SK-N-SH (cell line): ENCODE measurements at regions not wholly inside any gene's neighbourhood (a gene's known extent, or its start where the extent isn't known, plus 50 kb on each side); places are given as distances from the start of the nearest gene placed in this dataset.

Experiments
- CTCF ChIA-PET: fragments of 300-600, 350-600 bp; formaldehyde crosslinking; extraction: SDS; loops from one replicate; lab custom pipeline; 2021; lab: Yijun Ruan, JAX
- POLR2A ChIA-PET: fragments of 350-600 bp; sonication (Branson Sonifier 250); formaldehyde crosslinking; extraction: SDS; loops from one replicate; lab custom pipeline; 2020; ENCODE audit warnings: antibody characterized with exemption, inconsistent platforms; lab: Yijun Ruan, JAX
- DNase-seq: peaks from one replicate; pipeline ENCODE4 v3.0.0; 2012
- H2AFZ ChIP-seq: fragments of 200-600 bp; sonication (generic); 2 replicates; pipeline ENCODE4 v1.8.1; 2016; ENCODE audit warnings: antibody characterized with exemption, mild to moderate bottlenecking, low read depth
- H3F3A ChIP-seq: fragments of 200-600 bp; sonication (generic); replicated peaks from 2 replicates; pipeline ENCODE3; 2016; ENCODE audit warnings: antibody characterized with exemption, mild to moderate bottlenecking; ENCODE audit not compliant: insufficient read depth
- H3K27ac ChIP-seq, 2 experiments: fragments of 200-500 bp in 1 of 2; fragments of 200-600 bp in 1 of 2; sonication (Bioruptor generic) in 1 of 2; sonication (generic), shearing (Covaris generic) in 1 of 2; 2 replicates each; pipeline versions ENCODE4 v1.5.1 to v1.6.1; 2014 to 2016; ENCODE audit warnings: low read depth in 2 of 2, inconsistent platforms in 1 of 2, low read length in 1 of 2, mild to moderate bottlenecking in 1 of 2, mixed read lengths in 1 of 2
- H3K27me3 ChIP-seq: fragments of 200-600 bp; sonication (generic), shearing (Covaris generic); 2 replicates; pipeline ENCODE4 v1.6.1; 2016; ENCODE audit warnings: mixed run types; ENCODE audit not compliant: insufficient read depth
- H3K36me3 ChIP-seq, 2 experiments: fragments of 200-500 bp in 1 of 2; fragments of 200-600 bp in 1 of 2; sonication (Bioruptor generic) in 1 of 2; sonication (generic) in 1 of 2; replicated peaks in 1 of 2; 2 replicates each; pipeline versions ENCODE3 to v1.5.1; 2014 to 2016; ENCODE audit warnings: low read length in 1 of 2, mild to moderate bottlenecking in 1 of 2; ENCODE audit not compliant: insufficient read depth in 2 of 2, control insufficient read depth in 1 of 2
- H3K4me1 ChIP-seq, 2 experiments: fragments of 200-500 bp in 1 of 2; fragments of 200-600 bp in 1 of 2; sonication (Bioruptor generic) in 1 of 2; sonication (generic), shearing (Covaris generic) in 1 of 2; 2 replicates each; pipeline versions ENCODE4 v1.5.1 to v1.6.1; 2014 to 2016; ENCODE audit warnings: low read depth in 1 of 2, low read length in 1 of 2, mixed run types in 1 of 2; ENCODE audit not compliant: insufficient read depth in 2 of 2, control insufficient read depth in 1 of 2
- H3K4me2 ChIP-seq: fragments of 200-600 bp; sonication (generic), shearing (Covaris generic); 2 replicates; pipeline ENCODE4 v1.6.1; 2017; ENCODE audit warnings: mixed run types
- H3K4me3 ChIP-seq, 2 experiments: fragments of 200-500 bp in 1 of 2; fragments of 200-600 bp in 1 of 2; sonication (Bioruptor generic) in 1 of 2; sonication (generic), shearing (Covaris generic) in 1 of 2; 2 replicates each; pipeline versions ENCODE4 v1.5.1 to v1.8.1; 2014 to 2016; ENCODE audit warnings: low read depth in 2 of 2, inconsistent platforms in 1 of 2, low read length in 1 of 2, mild to moderate bottlenecking in 1 of 2, mixed read lengths in 1 of 2, moderate library complexity in 1 of 2
- H3K79me2 ChIP-seq: fragments of 200-600 bp; sonication (generic); 2 replicates; pipeline ENCODE4 v1.8.1; 2017; ENCODE audit warnings: mild to moderate bottlenecking; ENCODE audit not compliant: insufficient read depth
- H3K9ac ChIP-seq: fragments of 200-600 bp; sonication (generic); 2 replicates; pipeline ENCODE4 v1.6.1; 2017; ENCODE audit warnings: mixed run types
- H3K9me2 ChIP-seq: fragments of 200-600 bp; sonication (generic); 2 replicates; pipeline ENCODE4 v1.6.1; 2017; ENCODE audit warnings: mixed run types
- H3K9me3 ChIP-seq: fragments of 200-600 bp; sonication (generic); 2 replicates; pipeline ENCODE4 v1.6.1; 2017; ENCODE audit warnings: mixed run types, mild to moderate bottlenecking, moderate library complexity
- H4K20me1 ChIP-seq: fragments of 200-600 bp; sonication (generic); 2 replicates; pipeline ENCODE4 v1.6.1; 2017; ENCODE audit warnings: mild to moderate bottlenecking, mixed run types; ENCODE audit not compliant: insufficient read depth
- CHD2 ChIP-seq: fragments of 150-350 bp; IDR thresholded peaks from 2 replicates; pipeline ENCODE4 v1.6.1; 2018; ENCODE audit warnings: low read length; ENCODE audit not compliant: partially characterized antibody
- EP300 ChIP-seq, 2 experiments: IDR thresholded peaks; 2 replicates each; pipeline versions ENCODE4 v1.4.0 to v1.6.1; 2012; ENCODE audit warnings: borderline replicate concordance in 1 of 2, low read depth in 1 of 2, low read length in 1 of 2
- EZH2phosphoT487 ChIP-seq: fragments of 200-600 bp; sonication (generic); IDR thresholded peaks from 2 replicates; pipeline ENCODE4 v1.6.1; 2017; ENCODE audit warnings: low read depth, mixed run types, mild to moderate bottlenecking, antibody characterized with exemption, moderate library complexity, borderline replicate concordance
- FOXJ3 ChIP-seq: sonication (generic); formaldehyde crosslinking; IDR thresholded peaks from 2 replicates; pipeline ENCODE4 v1.5.1; 2020; ENCODE audit warnings: mild to moderate bottlenecking, missing genetic modification reagents
- FOXM1 ChIP-seq: IDR thresholded peaks from 2 replicates; pipeline ENCODE4 v1.4.0; 2012; ENCODE audit warnings: low read depth, mild to moderate bottlenecking
- MXI1 ChIP-seq: IDR thresholded peaks from 2 replicates; pipeline ENCODE4 v1.6.1; 2012; ENCODE audit warnings: mild to moderate bottlenecking, low read depth, low read length, improper control_type of control experiment
- NFIC ChIP-seq: IDR thresholded peaks from 2 replicates; pipeline ENCODE4 v1.4.0; 2012; ENCODE audit warnings: borderline replicate concordance
- POLR2AphosphoS5 ChIP-seq: IDR thresholded peaks from 2 replicates; pipeline ENCODE4 v1.6.1; 2012; ENCODE audit warnings: low read depth, low read length
- RAD21 ChIP-seq: IDR thresholded peaks from 2 replicates; pipeline ENCODE4 v1.6.1; 2012; ENCODE audit warnings: mild to moderate bottlenecking, low read length
- RCOR1 ChIP-seq: fragments of 150-350 bp; IDR thresholded peaks from 2 replicates; pipeline ENCODE4 v1.6.1; 2017; ENCODE audit warnings: antibody characterized with exemption, low read length
- RXRA ChIP-seq: IDR thresholded peaks from 2 replicates; pipeline ENCODE4 v1.4.0; 2012; ENCODE audit warnings: low read depth, mild to moderate bottlenecking, borderline replicate concordance
- SMC3 ChIP-seq: IDR thresholded peaks from 2 replicates; pipeline ENCODE4 v1.6.1; 2012; ENCODE audit warnings: low read depth, low read length, improper control_type of control experiment
- TAF1 ChIP-seq: IDR thresholded peaks from 2 replicates; pipeline ENCODE4 v1.6.1; 2012; ENCODE audit warnings: low read depth, mild to moderate bottlenecking, low read length, moderate library complexity, borderline replicate concordance
- TEAD4 ChIP-seq: IDR thresholded peaks from 2 replicates; pipeline ENCODE4 v1.4.0; 2012; ENCODE audit warnings: mild to moderate bottlenecking, borderline replicate concordance; ENCODE audit not compliant: insufficient read depth
- YY1 ChIP-seq: IDR thresholded peaks from 2 replicates; pipeline ENCODE4 v1.4.0; 2012; ENCODE audit warnings: low read depth, mild to moderate bottlenecking
- WGBS: methylation state at CpG from one replicate; pipeline ENCODE4 v1.1.6; 2017; ENCODE audit warnings: low lambda C conversion rate; 5-methylcytosine and 5-hydroxymethylcytosine counted together
- TF ChIP-seq, protein P1 (sequence below): IDR thresholded peaks from 2 replicates; pipeline ENCODE4 v1.4.0; 2012; ENCODE audit warnings: low read depth, borderline replicate concordance
- TF ChIP-seq, protein P2 (sequence below): fragments of 150-350 bp; IDR thresholded peaks from 2 replicates; pipeline ENCODE4 v1.6.1; 2016; ENCODE audit warnings: mild to moderate bottlenecking, low read depth, low read length
- TF ChIP-seq, protein P3 (sequence below): fragments of 200-600 bp; sonication (generic); IDR thresholded peaks from 2 replicates; pipeline ENCODE4 v1.6.1; 2017; ENCODE audit warnings: antibody characterized with exemption, mild to moderate bottlenecking, moderate library complexity
- TF ChIP-seq, protein P4 (sequence below): fragments of 150-350 bp; IDR thresholded peaks from 2 replicates; pipeline ENCODE4 v1.6.1; 2017; ENCODE audit warnings: antibody characterized with exemption, low read length, low read depth, borderline replicate concordance
- TF ChIP-seq, protein P5 (sequence below): IDR thresholded peaks from 2 replicates; pipeline ENCODE4; 2012

DNA sequence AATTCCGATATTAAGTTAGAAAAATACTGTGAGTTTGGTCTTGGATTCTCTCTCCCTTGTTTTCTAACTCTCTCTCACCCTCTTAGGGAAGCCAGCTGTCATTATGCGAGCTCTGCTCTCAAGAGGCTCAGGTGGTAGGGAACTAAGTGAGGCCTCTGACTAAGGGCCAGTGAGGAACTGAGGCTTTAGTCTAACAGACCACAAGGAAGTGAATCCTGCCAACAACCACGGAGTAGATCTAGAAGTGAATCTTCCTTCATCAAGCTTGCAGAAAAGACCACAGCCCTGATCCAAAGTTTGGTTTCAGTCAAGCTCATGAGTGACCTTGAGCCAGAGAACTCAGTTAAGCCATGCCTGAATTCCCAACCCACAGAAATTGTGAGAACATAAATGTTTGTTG lies 180.1 kb upstream of the PRMT6 start:
- Histone ChIP-seq H4K20me1 (no peaks in the 10 kb centered on the region), H3K9me2 (no peaks in the 10 kb centered on the region), H3K79me2 (no peaks in the 10 kb centered on the region), H3K36me3 (no peaks in the 10 kb centered on the region), H3K27ac (no peak overlapping the region), H3K27me3 (no peaks in the 10 kb centered on the region), H3K4me1 (peaks cover 0 to 7% of the 10 kb centered on the region in 2 experiments; a peak in 1 of 4 replicates), H3K9ac (no peak overlapping the region), H3K4me2 (no peak overlapping the region), H2AFZ (no peak overlapping the region), H3K9me3 (no peaks in the 10 kb centered on the region), H3K4me3 (no peak overlapping the region), H3F3A (no peaks in the 10 kb centered on the region)
- CTCF ChIA-PET: no interaction called here
- TF ChIP-seq, protein P1, sequence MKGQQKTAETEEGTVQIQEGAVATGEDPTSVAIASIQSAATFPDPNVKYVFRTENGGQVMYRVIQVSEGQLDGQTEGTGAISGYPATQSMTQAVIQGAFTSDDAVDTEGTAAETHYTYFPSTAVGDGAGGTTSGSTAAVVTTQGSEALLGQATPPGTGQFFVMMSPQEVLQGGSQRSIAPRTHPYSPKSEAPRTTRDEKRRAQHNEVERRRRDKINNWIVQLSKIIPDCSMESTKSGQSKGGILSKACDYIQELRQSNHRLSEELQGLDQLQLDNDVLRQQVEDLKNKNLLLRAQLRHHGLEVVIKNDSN: no peak
- TF ChIP-seq, protein P2, sequence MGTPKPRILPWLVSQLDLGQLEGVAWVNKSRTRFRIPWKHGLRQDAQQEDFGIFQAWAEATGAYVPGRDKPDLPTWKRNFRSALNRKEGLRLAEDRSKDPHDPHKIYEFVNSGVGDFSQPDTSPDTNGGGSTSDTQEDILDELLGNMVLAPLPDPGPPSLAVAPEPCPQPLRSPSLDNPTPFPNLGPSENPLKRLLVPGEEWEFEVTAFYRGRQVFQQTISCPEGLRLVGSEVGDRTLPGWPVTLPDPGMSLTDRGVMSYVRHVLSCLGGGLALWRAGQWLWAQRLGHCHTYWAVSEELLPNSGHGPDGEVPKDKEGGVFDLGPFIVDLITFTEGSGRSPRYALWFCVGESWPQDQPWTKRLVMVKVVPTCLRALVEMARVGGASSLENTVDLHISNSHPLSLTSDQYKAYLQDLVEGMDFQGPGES: no peak
- TF ChIP-seq RXRA: no peak
- no peak for TF ChIP-seq YY1
- TF ChIP-seq, protein P3, sequence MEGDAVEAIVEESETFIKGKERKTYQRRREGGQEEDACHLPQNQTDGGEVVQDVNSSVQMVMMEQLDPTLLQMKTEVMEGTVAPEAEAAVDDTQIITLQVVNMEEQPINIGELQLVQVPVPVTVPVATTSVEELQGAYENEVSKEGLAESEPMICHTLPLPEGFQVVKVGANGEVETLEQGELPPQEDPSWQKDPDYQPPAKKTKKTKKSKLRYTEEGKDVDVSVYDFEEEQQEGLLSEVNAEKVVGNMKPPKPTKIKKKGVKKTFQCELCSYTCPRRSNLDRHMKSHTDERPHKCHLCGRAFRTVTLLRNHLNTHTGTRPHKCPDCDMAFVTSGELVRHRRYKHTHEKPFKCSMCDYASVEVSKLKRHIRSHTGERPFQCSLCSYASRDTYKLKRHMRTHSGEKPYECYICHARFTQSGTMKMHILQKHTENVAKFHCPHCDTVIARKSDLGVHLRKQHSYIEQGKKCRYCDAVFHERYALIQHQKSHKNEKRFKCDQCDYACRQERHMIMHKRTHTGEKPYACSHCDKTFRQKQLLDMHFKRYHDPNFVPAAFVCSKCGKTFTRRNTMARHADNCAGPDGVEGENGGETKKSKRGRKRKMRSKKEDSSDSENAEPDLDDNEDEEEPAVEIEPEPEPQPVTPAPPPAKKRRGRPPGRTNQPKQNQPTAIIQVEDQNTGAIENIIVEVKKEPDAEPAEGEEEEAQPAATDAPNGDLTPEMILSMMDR: no peak
- no peak for TF ChIP-seq TEAD4
- no peak for TF ChIP-seq MXI1
- no peak for TF ChIP-seq RCOR1
- no peak for TF ChIP-seq FOXJ3 (CRISPR knock-in tag)
- no peak for TF ChIP-seq NFIC
- TF ChIP-seq, protein P4, sequence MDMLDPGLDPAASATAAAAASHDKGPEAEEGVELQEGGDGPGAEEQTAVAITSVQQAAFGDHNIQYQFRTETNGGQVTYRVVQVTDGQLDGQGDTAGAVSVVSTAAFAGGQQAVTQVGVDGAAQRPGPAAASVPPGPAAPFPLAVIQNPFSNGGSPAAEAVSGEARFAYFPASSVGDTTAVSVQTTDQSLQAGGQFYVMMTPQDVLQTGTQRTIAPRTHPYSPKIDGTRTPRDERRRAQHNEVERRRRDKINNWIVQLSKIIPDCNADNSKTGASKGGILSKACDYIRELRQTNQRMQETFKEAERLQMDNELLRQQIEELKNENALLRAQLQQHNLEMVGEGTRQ: no peak
- no peak for TF ChIP-seq CHD2
- no peak for TF ChIP-seq FOXM1
- TF ChIP-seq EZH2phosphoT487: no peak
- no peak for TF ChIP-seq SMC3
- TF ChIP-seq, protein P5, sequence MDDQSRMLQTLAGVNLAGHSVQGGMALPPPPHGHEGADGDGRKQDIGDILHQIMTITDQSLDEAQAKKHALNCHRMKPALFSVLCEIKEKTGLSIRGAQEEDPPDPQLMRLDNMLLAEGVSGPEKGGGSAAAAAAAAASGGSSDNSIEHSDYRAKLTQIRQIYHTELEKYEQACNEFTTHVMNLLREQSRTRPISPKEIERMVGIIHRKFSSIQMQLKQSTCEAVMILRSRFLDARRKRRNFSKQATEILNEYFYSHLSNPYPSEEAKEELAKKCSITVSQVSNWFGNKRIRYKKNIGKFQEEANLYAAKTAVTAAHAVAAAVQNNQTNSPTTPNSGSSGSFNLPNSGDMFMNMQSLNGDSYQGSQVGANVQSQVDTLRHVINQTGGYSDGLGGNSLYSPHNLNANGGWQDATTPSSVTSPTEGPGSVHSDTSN: no peak
- TF ChIP-seq TAF1: no peak
- no peak for TF ChIP-seq POLR2AphosphoS5
- no peak for TF ChIP-seq RAD21
- TF ChIP-seq EP300 (IDR thresholded peaks at IDR 0.05; ENCODE audit: borderline replicate concordance in 1 of 2, low read depth in 1 of 2, low read length in 1 of 2): no peak
- DNase-seq: no peak
- 38% methylated on average over 3 of the region's 3 CpGs for WGBS
- POLR2A ChIA-PET: no interaction called here
